Large intestine (tissue), 3 donors: ENCODE measurements at regions not wholly inside any gene's neighbourhood (a gene's known extent, or its start where the extent isn't known, plus 50 kb on each side); places are given as distances from the start of the nearest gene placed in this dataset.

Experiments
- DNase-seq, 2 donors: peaks; one replicate each; pipeline versions ENCODE4 v3.0.0 to v3.0.0-alpha.2; 2013
- H3K27ac ChIP-seq: one replicate; pipeline ENCODE4 v1.5.1; 2013; ENCODE audit warnings: low read length
- H3K27me3 ChIP-seq: 2 replicates; pipeline ENCODE4 v1.6.1; 2013; ENCODE audit warnings: low read length; ENCODE audit not compliant: control insufficient read depth, insufficient read depth
- H3K36me3 ChIP-seq: 2 replicates; pipeline ENCODE4 v1.6.1; 2013; ENCODE audit warnings: low read length; ENCODE audit not compliant: control insufficient read depth, insufficient read depth
- H3K4me1 ChIP-seq: one replicate; pipeline ENCODE4 v1.6.1; 2013; ENCODE audit warnings: low read length; ENCODE audit not compliant: control insufficient read depth, insufficient read depth
- H3K4me3 ChIP-seq: one replicate; pipeline ENCODE4 v1.5.1; 2013; ENCODE audit warnings: low read length
- H3K9me3 ChIP-seq: one replicate; pipeline ENCODE4 v1.6.1; 2013; ENCODE audit warnings: mild to moderate bottlenecking, low read depth, low read length, moderate library complexity; ENCODE audit not compliant: control insufficient read depth
- WGBS: methylation state at CpG from one replicate; pipeline ENCODE4 v1.1.5; 2013; ENCODE audit warnings: low lambda C conversion rate; ENCODE audit not compliant: insufficient coverage; 5-methylcytosine and 5-hydroxymethylcytosine counted together

- Histone ChIP-seq H3K36me3 (no peaks in the 10 kb centered on the region), H3K4me1 (no peaks in the 10 kb centered on the region), H3K9me3 (no peaks in the 10 kb centered on the region), H3K27me3 (no peaks in the 10 kb centered on the region), H3K4me3 (no peak overlapping the region), H3K27ac (no peak overlapping the region)
- WGBS: no CpG with 5 or more reads among the region's 10 CpGs
- no peak for DNase-seq
These were observed 50.0 kb upstream of the TSC22D2 start for GRCh38 chr3:150357923-150358607.

DNA sequence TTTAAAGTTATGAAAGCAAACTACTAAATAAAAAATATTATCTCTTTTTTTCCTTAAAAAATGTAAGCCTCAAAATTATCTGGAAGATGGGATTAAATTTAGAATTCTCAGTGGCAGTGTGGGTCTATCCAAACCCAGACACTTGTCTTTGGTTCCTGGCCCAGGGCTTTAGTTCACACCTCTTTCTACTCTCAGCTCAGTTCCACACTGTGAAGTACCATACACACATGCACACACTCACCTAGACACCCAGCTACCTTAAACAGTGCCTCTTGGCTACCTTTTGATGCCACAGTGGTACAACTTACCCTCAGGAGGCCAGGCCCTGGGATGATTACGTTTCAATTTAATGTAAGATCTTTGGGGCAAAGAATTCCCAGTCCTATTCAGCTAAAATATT is 51.0 kb upstream of the TSC22D2 start:
- DNase-seq: no peak
- H3K4me3 ChIP-seq: no peak overlapping the region
- H3K27ac ChIP-seq: no peak overlapping the region
- H3K36me3 ChIP-seq: no peaks in the 10 kb centered on the region
- no peaks in the 10 kb centered on the region for H3K27me3 ChIP-seq
- H3K9me3 ChIP-seq: no peaks in the 10 kb centered on the region
- no CpG with 5 or more reads among the region's 1 CpG for WGBS
- no peaks in the 10 kb centered on the region for H3K4me1 ChIP-seq

- DNase-seq: no peak
- H3K36me3 ChIP-seq: no peaks in the 10 kb centered on the region
- no peaks in the 10 kb centered on the region for H3K4me1 ChIP-seq
- H3K9me3 ChIP-seq: no peaks in the 10 kb centered on the region
- no peak overlapping the region for H3K27ac ChIP-seq
- H3K27me3 ChIP-seq: no peaks in the 10 kb centered on the region
- no peak overlapping the region for H3K4me3 ChIP-seq
- WGBS: 50% methylated on average over 1 of the region's 1 CpG
These were observed 52.5 kb upstream of the TSC22D2 start for GRCh38 chr3:150355574-150355973.

DNA sequence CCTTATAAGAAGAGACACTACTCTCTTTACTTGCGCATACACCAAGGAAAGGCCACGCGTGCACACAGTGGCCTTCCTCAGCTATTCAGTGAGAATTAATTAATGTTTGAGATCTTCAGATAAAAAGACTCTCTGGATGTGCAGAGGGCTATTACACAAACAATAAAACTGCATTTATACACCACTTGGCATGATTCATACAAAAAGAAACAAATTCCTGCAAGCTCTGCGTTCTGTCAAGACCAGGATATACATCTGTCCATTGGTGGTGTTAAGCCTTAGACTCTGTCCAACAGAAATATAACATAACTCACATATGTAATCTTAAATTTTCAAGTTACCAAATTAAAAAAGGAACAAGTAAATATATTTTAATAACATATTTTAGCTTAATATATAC is 55.2 kb upstream of the TSC22D2 start:
- no peaks in the 10 kb centered on the region for H3K27me3 ChIP-seq
- no peak overlapping the region for H3K27ac ChIP-seq
- H3K36me3 ChIP-seq: no peaks in the 10 kb centered on the region
- WGBS: no CpG with 5 or more reads among the region's 4 CpGs
- DNase-seq: no peak
- no peaks in the 10 kb centered on the region for H3K9me3 ChIP-seq
- no peaks in the 10 kb centered on the region for H3K4me1 ChIP-seq
- no peak overlapping the region for H3K4me3 ChIP-seq

GRCh38 chr3:150351398-150351797 is 56.7 kb upstream of the TSC22D2 start:
- H3K27ac ChIP-seq: no peak overlapping the region
- no peaks in the 10 kb centered on the region for H3K9me3 ChIP-seq
- no peaks in the 10 kb centered on the region for H3K27me3 ChIP-seq
- DNase-seq: no peak
- H3K36me3 ChIP-seq: no peaks in the 10 kb centered on the region
- H3K4me1 ChIP-seq: no peaks in the 10 kb centered on the region
- 100% methylated on average over 1 of the region's 3 CpGs for WGBS
- H3K4me3 ChIP-seq: no peak overlapping the region

- no CpG with 5 or more reads among the region's 7 CpGs for WGBS
- H3K4me3 ChIP-seq: no peak overlapping the region
- H3K9me3 ChIP-seq: no peaks in the 10 kb centered on the region
- DNase-seq: no peak
- H3K27ac ChIP-seq: no peak overlapping the region
- no peaks in the 10 kb centered on the region for H3K27me3 ChIP-seq
- no peaks in the 10 kb centered on the region for H3K36me3 ChIP-seq
- H3K4me1 ChIP-seq: peaks cover 4% of the 10 kb centered on the region
These were observed 58.6 kb upstream of the TSC22D2 start for GRCh38 chr3:150349314-150350097.

DNA sequence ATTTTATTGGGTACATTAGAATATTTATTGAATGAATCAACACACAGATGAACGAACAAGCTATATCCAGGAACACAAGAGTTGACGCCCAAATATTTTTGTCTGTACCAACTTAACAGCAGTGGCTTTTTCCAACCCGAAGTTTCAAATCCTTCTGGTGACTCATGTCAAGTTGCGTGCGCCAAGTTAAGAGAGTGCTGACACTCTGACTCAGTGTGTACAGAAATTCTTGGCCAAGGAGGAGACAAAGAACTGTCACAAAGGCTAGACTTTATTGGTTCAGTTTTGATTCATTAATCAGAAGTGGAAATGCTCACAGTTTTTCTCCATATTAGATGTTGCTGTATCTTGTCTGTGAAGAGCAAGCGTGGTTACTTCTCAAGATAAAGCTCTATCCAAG is 59.6 kb upstream of the TSC22D2 start:
- H3K36me3 ChIP-seq: no peaks in the 10 kb centered on the region
- 100% methylated on average over 2 of the region's 6 CpGs for WGBS
- no peak overlapping the region for H3K4me3 ChIP-seq
- peaks cover 4% of the 10 kb centered on the region for H3K4me1 ChIP-seq
- no peaks in the 10 kb centered on the region for H3K9me3 ChIP-seq
- no peak overlapping the region for H3K27ac ChIP-seq
- no peak for DNase-seq
- H3K27me3 ChIP-seq: no peaks in the 10 kb centered on the region

- DNase-seq: no peak
- peaks cover 4% of the 10 kb centered on the region for H3K4me1 ChIP-seq
- no peaks in the 10 kb centered on the region for H3K36me3 ChIP-seq
- H3K27ac ChIP-seq: no peak overlapping the region
- no peaks in the 10 kb centered on the region for H3K27me3 ChIP-seq
- H3K4me3 ChIP-seq: no peak overlapping the region
- H3K9me3 ChIP-seq: no peaks in the 10 kb centered on the region
- WGBS: 40% methylated on average over 1 of the region's 10 CpGs
These were observed 60.9 kb upstream of the TSC22D2 start for GRCh38 chr3:150346981-150347863.

- no peaks in the 10 kb centered on the region for H3K27me3 ChIP-seq
- WGBS: 81% methylated on average over 5 of the region's 6 CpGs
- no peaks in the 10 kb centered on the region for H3K36me3 ChIP-seq
- no peak overlapping the region for H3K4me3 ChIP-seq
- H3K4me1 ChIP-seq: peaks cover 4% of the 10 kb centered on the region
- DNase-seq: no peak
- H3K9me3 ChIP-seq: no peaks in the 10 kb centered on the region
- no peak overlapping the region for H3K27ac ChIP-seq
These were observed 61.8 kb upstream of the TSC22D2 start for GRCh38 chr3:150346266-150346665.

GRCh38 chr3:150345021-150345538 is 63.0 kb upstream of the TSC22D2 start:
- Histone ChIP-seq H3K4me1 (peaks cover 4% of the 10 kb centered on the region), H3K27ac (peak overlapping the region; percentile 25), H3K27me3 (no peaks in the 10 kb centered on the region), H3K36me3 (no peaks in the 10 kb centered on the region), H3K4me3 (no peak overlapping the region), H3K9me3 (no peaks in the 10 kb centered on the region)
- peak; percentile 95 to 98 for DNase-seq
- WGBS: 18% methylated on average over 2 of the region's 10 CpGs
